HepG2 (cell line): ENCODE measurements at regions not wholly inside any gene's neighbourhood (a gene's known extent, or its start where the extent isn't known, plus 50 kb on each side); places are given as distances from the start of the nearest gene placed in this dataset.

Experiments
- ATAC-seq: fragments of 200-7000 bp; cut with Tn5 transposase; 3 replicates; pipeline ENCODE4 v1.9.1; 2020; ENCODE audit warnings: mild to moderate bottlenecking, moderate library complexity
- BruUV-seq: library from RNA; stranded (reverse); fragments of 400-500 nt; replicated peaks from 2 replicates; lab custom pipeline; 2021; lab: Mats Ljungman, UMichigan
- CTCF ChIA-PET: fragments of 300-600 bp; formaldehyde crosslinking; extraction: SDS; loops from one replicate; lab custom pipeline; 2021; ENCODE audit warnings: low total read pairs, inconsistent platforms, low intra/inter-chr PET ratio; lab: Yijun Ruan, JAX
- POLR2A ChIA-PET: fragments of 350-600 bp; sonication (Branson Sonifier 250); formaldehyde crosslinking; loops from one replicate; lab custom pipeline; 2020; ENCODE audit warnings: antibody characterized with exemption, inconsistent platforms; lab: Yijun Ruan, JAX
- DNase-seq: peaks from one replicate; pipeline ENCODE4 v3.0.0-alpha.2; 2015; ENCODE audit warnings: low spot score
- FAIRE-seq: peaks from 3 replicates; lab custom pipeline; 2011; peaks lifted over from hg19 to GRCh38; lab: Jason Lieb, UNC
- H2AFZ ChIP-seq: one replicate; pipeline ENCODE4 v1.6.1; 2011; ENCODE audit warnings: low read length, inconsistent platforms
- H3K27ac ChIP-seq: fragments of 300-600 bp; 3 replicates; pipeline ENCODE4 v1.8.0; 2011; ENCODE audit warnings: mixed run types, mild to moderate bottlenecking, mixed read lengths, low read length, inconsistent platforms; ENCODE audit not compliant: insufficient read depth; ENCODE audit errors: extremely low read length
- H3K27me3 ChIP-seq, 2 experiments: fragments of 200-600 bp in 1 of 2; 2 replicates in 1 of 2; 3 replicates in 1 of 2; pipeline versions ENCODE4 v1.6.0 to v1.8.0; 2011; ENCODE audit warnings: low read length in 2 of 2, mild to moderate bottlenecking in 2 of 2, moderate library complexity in 2 of 2, inconsistent platforms in 1 of 2; ENCODE audit not compliant: insufficient read depth in 2 of 2, control insufficient read depth in 1 of 2
- H3K36me3 ChIP-seq, 2 experiments: fragments of 200-600 bp in 1 of 2; replicated peaks in 1 of 2; 2 replicates in 1 of 2; 3 replicates in 1 of 2; pipeline versions ENCODE4 v1.5.1 to v1.8.0; 2011; ENCODE audit warnings: low read length in 2 of 2, inconsistent platforms in 1 of 2; ENCODE audit not compliant: insufficient read depth in 2 of 2, control insufficient read depth in 1 of 2
- H3K4me1 ChIP-seq: 2 replicates; pipeline ENCODE4 v1.5.1; 2012; ENCODE audit warnings: low read length, inconsistent platforms; ENCODE audit not compliant: insufficient read depth
- H3K4me2 ChIP-seq: 2 replicates; pipeline ENCODE4 v1.6.0; 2011; ENCODE audit warnings: low read depth, low read length, inconsistent platforms
- H3K4me3 ChIP-seq, 3 experiments: fragments of 200-600 bp in 1 of 3; sonication (generic), shearing (Covaris generic) in 1 of 3; replicated peaks in 1 of 3; 2 replicates each; pipeline ENCODE4 v1.5.1; 2011 to 2016; ENCODE audit warnings: low read length in 3 of 3, inconsistent platforms in 2 of 3, low read depth in 2 of 3, mild to moderate bottlenecking in 2 of 3, control low read depth in 1 of 3, mixed read lengths in 1 of 3; ENCODE audit not compliant: insufficient read depth in 1 of 3
- H3K79me2 ChIP-seq: one replicate; pipeline ENCODE4 v1.6.1; 2011; ENCODE audit warnings: low read length, inconsistent platforms; ENCODE audit not compliant: insufficient read depth
- H3K9ac ChIP-seq: 2 replicates; pipeline ENCODE4 v1.6.0; 2011; ENCODE audit warnings: mild to moderate bottlenecking, low read depth, low read length, inconsistent platforms; ENCODE audit not compliant: insufficient read depth
- H3K9me3 ChIP-seq: 2 replicates; pipeline ENCODE4 v1.5.1; 2012; ENCODE audit warnings: mild to moderate bottlenecking, low read length
- H4K20me1 ChIP-seq: 2 replicates; pipeline ENCODE4 v1.6.0; 2011; ENCODE audit warnings: inconsistent platforms, mild to moderate bottlenecking, low read length, moderate library complexity; ENCODE audit not compliant: insufficient read depth
- CBX5 ChIP-seq: sonication (generic); formaldehyde crosslinking; IDR thresholded peaks from 2 replicates; pipeline ENCODE4 v1.4.0; 2020; ENCODE audit warnings: missing genetic modification reagents, borderline replicate concordance
- CC2D1A ChIP-seq: sonication (generic); formaldehyde crosslinking; IDR thresholded peaks from 2 replicates; pipeline ENCODE4 v1.8.1; 2023; ENCODE audit warnings: mild to moderate bottlenecking, missing genetic modification reagents
- ELF1 ChIP-seq: sonication (generic); formaldehyde crosslinking; IDR thresholded peaks from 2 replicates; pipeline ENCODE4 v1.4.0; 2020; ENCODE audit warnings: missing genetic modification reagents
- GFI1 ChIP-seq: sonication (generic); formaldehyde crosslinking; IDR thresholded peaks from 2 replicates; pipeline ENCODE4 v1.5.0; 2020; ENCODE audit warnings: missing genetic modification reagents, mild to moderate bottlenecking, borderline replicate concordance
- LCORL ChIP-seq, 2 experiments: fragments of 450-650 bp in 1 of 2; sonication (generic) in 1 of 2; formaldehyde crosslinking in 1 of 2; IDR thresholded peaks; 2 replicates each; pipeline versions ENCODE4 v1.5.0 to v1.6.1; 2017 to 2020; ENCODE audit warnings: antibody characterized with exemption in 1 of 2, missing genetic modification reagents in 1 of 2
- NCOA1 ChIP-seq: sonication (generic); formaldehyde crosslinking; IDR thresholded peaks from 2 replicates; pipeline ENCODE4 v1.9.0; 2021; ENCODE audit warnings: missing genetic modification reagents
- RFXANK ChIP-seq: IDR thresholded peaks from 2 replicates; pipeline ENCODE4 v1.6.1; 2016
- SALL1 ChIP-seq: sonication (generic); formaldehyde crosslinking; IDR thresholded peaks from 2 replicates; pipeline ENCODE4 v1.8.0; 2022; ENCODE audit warnings: mild to moderate bottlenecking, missing genetic modification reagents
- THYN1 ChIP-seq: sonication (generic); formaldehyde crosslinking; IDR thresholded peaks from 2 replicates; pipeline ENCODE4 v1.8.1; 2023; ENCODE audit warnings: low read depth, mild to moderate bottlenecking, moderate library complexity, missing genetic modification reagents, borderline replicate concordance
- ZFP1 ChIP-seq: IDR thresholded peaks from 2 replicates; pipeline ENCODE4 v1.6.1; 2016
- ZNF577 ChIP-seq: sonication (generic); formaldehyde crosslinking; IDR thresholded peaks from 2 replicates; pipeline ENCODE4 v1.4.0; 2020; ENCODE audit warnings: mild to moderate bottlenecking, low read depth, missing genetic modification reagents, borderline replicate concordance
- ZNF607 ChIP-seq: sonication (generic); formaldehyde crosslinking; IDR thresholded peaks from 2 replicates; pipeline ENCODE4 v1.5.1; 2020; ENCODE audit warnings: missing genetic modification reagents, mild to moderate bottlenecking, borderline replicate concordance
- WGBS: methylation state at CpG from one replicate; pipeline ENCODE4 v1.1.6; 2017; ENCODE audit warnings: low lambda C conversion rate; 5-methylcytosine and 5-hydroxymethylcytosine counted together
- in situ Hi-C: cut with HindIII; loops from 2 replicates; pipeline ENCODE4 v1.10.0; 2017; ENCODE audit warnings: low pct_unique_long_range_greater_than_20kb; ENCODE audit not compliant: extremely low pct_ligation_motif_present
- intact Hi-C: fragments of 100-400 bp; cut with micrococcal nuclease; formaldehyde crosslinking; loops from one replicate; pipeline ENCODE4 v1.10.0; 2022; ENCODE audit not compliant: unreplicated experiment
- TF ChIP-seq, protein P1 (sequence below): IDR thresholded peaks from 2 replicates; pipeline ENCODE4 v1.6.1; 2016; ENCODE audit warnings: low read depth, control low read depth
- TF ChIP-seq, protein P2 (sequence below): sonication (generic); formaldehyde crosslinking; IDR thresholded peaks from 2 replicates; pipeline ENCODE4 v1.4.0; 2020; ENCODE audit warnings: missing genetic modification reagents
- TF ChIP-seq, protein P3 (sequence below): sonication (generic); formaldehyde crosslinking; IDR thresholded peaks from 2 replicates; pipeline ENCODE4 v1.5.0; 2020; ENCODE audit warnings: mild to moderate bottlenecking, missing genetic modification reagents
- TF ChIP-seq, protein P4 (sequence below): sonication (generic); formaldehyde crosslinking; IDR thresholded peaks from 2 replicates; pipeline ENCODE4 v1.5.0; 2020; ENCODE audit warnings: missing genetic modification reagents
- TF ChIP-seq, protein P5 (sequence below): sonication (generic); formaldehyde crosslinking; IDR thresholded peaks from 2 replicates; pipeline ENCODE4 v1.4.0; 2020; ENCODE audit warnings: mild to moderate bottlenecking, missing genetic modification reagents, borderline replicate concordance

DNA sequence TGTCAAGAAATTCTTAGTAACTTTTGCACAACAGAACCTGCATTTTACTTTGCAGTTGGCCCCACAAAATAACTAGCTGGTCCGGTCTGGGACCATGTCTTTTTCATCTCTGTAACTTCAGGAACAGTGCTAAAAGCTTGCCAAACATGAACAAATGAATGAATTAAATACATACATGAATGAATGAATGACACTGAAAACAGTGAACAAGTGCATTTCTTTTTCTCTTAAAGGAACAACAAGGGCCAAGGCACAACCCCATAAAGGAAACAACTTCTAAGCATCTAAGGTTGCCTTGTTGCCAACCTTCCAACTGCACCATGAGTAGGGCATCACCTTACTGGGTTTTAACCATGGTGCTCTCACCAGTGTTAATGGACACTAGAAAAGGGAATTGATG, 534.4 kb upstream of the PKN2 start:
- FAIRE-seq (no peak), ATAC-seq (no peak), DNase-seq (no peak)
- no peak overlapping the region for H3K27ac ChIP-seq
- ChIA-PET POLR2A (no interaction called here), CTCF (no interaction called here)
- intact Hi-C loops, result no loop called here
- H3K79me2 ChIP-seq, result no peaks in the 10 kb centered on the region
- H3K4me2 ChIP-seq, result no peak overlapping the region
- H3K4me1 ChIP-seq, result peaks cover 28% of the 10 kb centered on the region
- H2AFZ ChIP-seq, result no peak overlapping the region
- no peak overlapping the region for H3K4me3 ChIP-seq
- BruUV-seq, result no TSS peak
- H3K9me3 ChIP-seq, result no peaks in the 10 kb centered on the region
- in situ Hi-C loops, result no loop called here
- no peaks in the 10 kb centered on the region for H3K36me3 ChIP-seq
- WGBS, result 93% methylated on average over 1 of the region's 1 CpG
- no peaks in the 10 kb centered on the region for H3K27me3 ChIP-seq
- no peak overlapping the region for H3K9ac ChIP-seq
- no peaks in the 10 kb centered on the region for H4K20me1 ChIP-seq
- TF ChIP-seq ZFP1 (CRISPR knock-in tag), result no peak
- TF ChIP-seq LCORL (IDR thresholded peaks at IDR 0.05), result no peak
- no peak for TF ChIP-seq LCORL (CRISPR knock-in tag; IDR thresholded peaks at IDR 0.05)
- TF ChIP-seq, protein P1, sequence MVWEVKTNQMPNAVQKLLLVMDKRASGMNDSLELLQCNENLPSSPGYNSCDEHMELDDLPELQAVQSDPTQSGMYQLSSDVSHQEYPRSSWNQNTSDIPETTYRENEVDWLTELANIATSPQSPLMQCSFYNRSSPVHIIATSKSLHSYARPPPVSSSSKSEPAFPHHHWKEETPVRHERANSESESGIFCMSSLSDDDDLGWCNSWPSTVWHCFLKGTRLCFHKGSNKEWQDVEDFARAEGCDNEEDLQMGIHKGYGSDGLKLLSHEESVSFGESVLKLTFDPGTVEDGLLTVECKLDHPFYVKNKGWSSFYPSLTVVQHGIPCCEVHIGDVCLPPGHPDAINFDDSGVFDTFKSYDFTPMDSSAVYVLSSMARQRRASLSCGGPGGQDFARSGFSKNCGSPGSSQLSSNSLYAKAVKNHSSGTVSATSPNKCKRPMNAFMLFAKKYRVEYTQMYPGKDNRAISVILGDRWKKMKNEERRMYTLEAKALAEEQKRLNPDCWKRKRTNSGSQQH, result no peak
- TF ChIP-seq, protein P2, sequence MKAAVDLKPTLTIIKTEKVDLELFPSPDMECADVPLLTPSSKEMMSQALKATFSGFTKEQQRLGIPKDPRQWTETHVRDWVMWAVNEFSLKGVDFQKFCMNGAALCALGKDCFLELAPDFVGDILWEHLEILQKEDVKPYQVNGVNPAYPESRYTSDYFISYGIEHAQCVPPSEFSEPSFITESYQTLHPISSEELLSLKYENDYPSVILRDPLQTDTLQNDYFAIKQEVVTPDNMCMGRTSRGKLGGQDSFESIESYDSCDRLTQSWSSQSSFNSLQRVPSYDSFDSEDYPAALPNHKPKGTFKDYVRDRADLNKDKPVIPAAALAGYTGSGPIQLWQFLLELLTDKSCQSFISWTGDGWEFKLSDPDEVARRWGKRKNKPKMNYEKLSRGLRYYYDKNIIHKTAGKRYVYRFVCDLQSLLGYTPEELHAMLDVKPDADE (CRISPR knock-in tag), result no peak
- no peak for TF ChIP-seq THYN1 (CRISPR knock-in tag)
- no peak for TF ChIP-seq NCOA1
- no peak for TF ChIP-seq ZNF607 (CRISPR knock-in tag)
- TF ChIP-seq, protein P3, sequence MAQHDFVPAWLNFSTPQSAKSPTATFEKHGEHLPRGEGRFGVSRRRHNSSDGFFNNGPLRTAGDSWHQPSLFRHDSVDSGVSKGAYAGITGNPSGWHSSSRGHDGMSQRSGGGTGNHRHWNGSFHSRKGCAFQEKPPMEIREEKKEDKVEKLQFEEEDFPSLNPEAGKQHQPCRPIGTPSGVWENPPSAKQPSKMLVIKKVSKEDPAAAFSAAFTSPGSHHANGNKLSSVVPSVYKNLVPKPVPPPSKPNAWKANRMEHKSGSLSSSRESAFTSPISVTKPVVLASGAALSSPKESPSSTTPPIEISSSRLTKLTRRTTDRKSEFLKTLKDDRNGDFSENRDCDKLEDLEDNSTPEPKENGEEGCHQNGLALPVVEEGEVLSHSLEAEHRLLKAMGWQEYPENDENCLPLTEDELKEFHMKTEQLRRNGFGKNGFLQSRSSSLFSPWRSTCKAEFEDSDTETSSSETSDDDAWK (CRISPR knock-in tag), result no peak
- TF ChIP-seq, protein P4, sequence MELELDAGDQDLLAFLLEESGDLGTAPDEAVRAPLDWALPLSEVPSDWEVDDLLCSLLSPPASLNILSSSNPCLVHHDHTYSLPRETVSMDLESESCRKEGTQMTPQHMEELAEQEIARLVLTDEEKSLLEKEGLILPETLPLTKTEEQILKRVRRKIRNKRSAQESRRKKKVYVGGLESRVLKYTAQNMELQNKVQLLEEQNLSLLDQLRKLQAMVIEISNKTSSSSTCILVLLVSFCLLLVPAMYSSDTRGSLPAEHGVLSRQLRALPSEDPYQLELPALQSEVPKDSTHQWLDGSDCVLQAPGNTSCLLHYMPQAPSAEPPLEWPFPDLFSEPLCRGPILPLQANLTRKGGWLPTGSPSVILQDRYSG (CRISPR knock-in tag), result no peak
- TF ChIP-seq, protein P5, sequence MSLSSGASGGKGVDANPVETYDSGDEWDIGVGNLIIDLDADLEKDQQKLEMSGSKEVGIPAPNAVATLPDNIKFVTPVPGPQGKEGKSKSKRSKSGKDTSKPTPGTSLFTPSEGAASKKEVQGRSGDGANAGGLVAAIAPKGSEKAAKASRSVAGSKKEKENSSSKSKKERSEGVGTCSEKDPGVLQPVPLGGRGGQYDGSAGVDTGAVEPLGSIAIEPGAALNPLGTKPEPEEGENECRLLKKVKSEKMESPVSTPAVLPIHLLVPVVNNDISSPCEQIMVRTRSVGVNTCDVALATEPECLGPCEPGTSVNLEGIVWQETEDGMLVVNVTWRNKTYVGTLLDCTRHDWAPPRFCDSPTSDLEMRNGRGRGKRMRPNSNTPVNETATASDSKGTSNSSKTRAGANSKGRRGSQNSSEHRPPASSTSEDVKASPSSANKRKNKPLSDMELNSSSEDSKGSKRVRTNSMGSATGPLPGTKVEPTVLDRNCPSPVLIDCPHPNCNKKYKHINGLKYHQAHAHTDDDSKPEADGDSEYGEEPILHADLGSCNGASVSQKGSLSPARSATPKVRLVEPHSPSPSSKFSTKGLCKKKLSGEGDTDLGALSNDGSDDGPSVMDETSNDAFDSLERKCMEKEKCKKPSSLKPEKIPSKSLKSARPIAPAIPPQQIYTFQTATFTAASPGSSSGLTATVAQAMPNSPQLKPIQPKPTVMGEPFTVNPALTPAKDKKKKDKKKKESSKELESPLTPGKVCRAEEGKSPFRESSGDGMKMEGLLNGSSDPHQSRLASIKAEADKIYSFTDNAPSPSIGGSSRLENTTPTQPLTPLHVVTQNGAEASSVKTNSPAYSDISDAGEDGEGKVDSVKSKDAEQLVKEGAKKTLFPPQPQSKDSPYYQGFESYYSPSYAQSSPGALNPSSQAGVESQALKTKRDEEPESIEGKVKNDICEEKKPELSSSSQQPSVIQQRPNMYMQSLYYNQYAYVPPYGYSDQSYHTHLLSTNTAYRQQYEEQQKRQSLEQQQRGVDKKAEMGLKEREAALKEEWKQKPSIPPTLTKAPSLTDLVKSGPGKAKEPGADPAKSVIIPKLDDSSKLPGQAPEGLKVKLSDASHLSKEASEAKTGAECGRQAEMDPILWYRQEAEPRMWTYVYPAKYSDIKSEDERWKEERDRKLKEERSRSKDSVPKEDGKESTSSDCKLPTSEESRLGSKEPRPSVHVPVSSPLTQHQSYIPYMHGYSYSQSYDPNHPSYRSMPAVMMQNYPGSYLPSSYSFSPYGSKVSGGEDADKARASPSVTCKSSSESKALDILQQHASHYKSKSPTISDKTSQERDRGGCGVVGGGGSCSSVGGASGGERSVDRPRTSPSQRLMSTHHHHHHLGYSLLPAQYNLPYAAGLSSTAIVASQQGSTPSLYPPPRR (CRISPR knock-in tag), result no peak
- no peak for TF ChIP-seq SALL1 (CRISPR knock-in tag)
- no peak for TF ChIP-seq GFI1 (CRISPR knock-in tag)
- TF ChIP-seq CC2D1A (CRISPR knock-in tag), result no peak
- TF ChIP-seq ZNF577 (CRISPR knock-in tag), result no peak
- no peak for TF ChIP-seq RFXANK (CRISPR knock-in tag)
- no peak for TF ChIP-seq ELF1
- TF ChIP-seq CBX5, result no peak
